ENCODE measurements at regions not wholly inside any gene's neighbourhood (a gene's known extent, or its start where the extent isn't known, plus 50 kb on each side); places are given as distances from the start of the nearest gene placed in this dataset.
A peak's percentile ranks its signal among the peaks of the same experiment; 100 is the strongest.

DNA sequence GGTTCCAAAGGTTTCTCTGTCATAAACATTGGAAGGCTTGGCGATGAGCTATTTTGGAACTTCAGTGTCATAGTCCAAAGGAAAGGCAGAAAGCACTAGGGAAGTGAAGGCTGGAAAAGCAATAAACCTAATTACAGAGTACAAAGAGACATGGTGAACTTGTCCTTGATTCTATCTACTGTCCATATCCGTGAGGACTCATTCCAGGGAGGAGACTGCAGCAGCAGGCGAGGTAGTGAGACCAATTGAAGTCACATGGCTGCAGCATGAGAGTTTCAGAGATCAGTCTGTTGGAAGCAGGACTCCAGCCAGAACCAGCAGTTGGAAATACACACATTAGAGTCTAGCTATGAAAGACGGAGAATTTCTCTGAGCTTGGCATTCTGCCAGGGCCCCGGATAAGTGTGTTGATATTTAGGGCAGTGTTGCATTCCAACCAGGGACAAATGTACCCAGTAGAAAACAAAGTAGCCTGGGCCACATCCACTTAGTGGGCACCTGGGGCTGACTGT, 54.1 kb upstream of the ARHGAP42 start:
- TF ChIP-seq, protein P1, sequence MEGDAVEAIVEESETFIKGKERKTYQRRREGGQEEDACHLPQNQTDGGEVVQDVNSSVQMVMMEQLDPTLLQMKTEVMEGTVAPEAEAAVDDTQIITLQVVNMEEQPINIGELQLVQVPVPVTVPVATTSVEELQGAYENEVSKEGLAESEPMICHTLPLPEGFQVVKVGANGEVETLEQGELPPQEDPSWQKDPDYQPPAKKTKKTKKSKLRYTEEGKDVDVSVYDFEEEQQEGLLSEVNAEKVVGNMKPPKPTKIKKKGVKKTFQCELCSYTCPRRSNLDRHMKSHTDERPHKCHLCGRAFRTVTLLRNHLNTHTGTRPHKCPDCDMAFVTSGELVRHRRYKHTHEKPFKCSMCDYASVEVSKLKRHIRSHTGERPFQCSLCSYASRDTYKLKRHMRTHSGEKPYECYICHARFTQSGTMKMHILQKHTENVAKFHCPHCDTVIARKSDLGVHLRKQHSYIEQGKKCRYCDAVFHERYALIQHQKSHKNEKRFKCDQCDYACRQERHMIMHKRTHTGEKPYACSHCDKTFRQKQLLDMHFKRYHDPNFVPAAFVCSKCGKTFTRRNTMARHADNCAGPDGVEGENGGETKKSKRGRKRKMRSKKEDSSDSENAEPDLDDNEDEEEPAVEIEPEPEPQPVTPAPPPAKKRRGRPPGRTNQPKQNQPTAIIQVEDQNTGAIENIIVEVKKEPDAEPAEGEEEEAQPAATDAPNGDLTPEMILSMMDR (IDR thresholded peaks at IDR 0.05), result no peak
- TF ChIP-seq POLR2A (IDR thresholded peaks at IDR 0.05) (no peak), POLR2AphosphoS5 (IDR thresholded peaks at IDR 0.05) (peak in 1 of 3 donors; percentile 58)

All from stomach (tissue), 4 donors.